GM21528 (cell line): ENCODE measurements at regions not wholly inside any gene's neighbourhood (a gene's known extent, or its start where the extent isn't known, plus 50 kb on each side); places are given as distances from the start of the nearest gene placed in this dataset.

ENCODE experiments used
- ATAC-seq: cut with Tn5 transposase; IDR thresholded peaks from one replicate; pipeline ENCODE4 v1.9.1; 2021; ENCODE audit warnings: mild to moderate bottlenecking, moderate library complexity; ENCODE audit not compliant: unreplicated experiment, low FRiP score

DNA sequence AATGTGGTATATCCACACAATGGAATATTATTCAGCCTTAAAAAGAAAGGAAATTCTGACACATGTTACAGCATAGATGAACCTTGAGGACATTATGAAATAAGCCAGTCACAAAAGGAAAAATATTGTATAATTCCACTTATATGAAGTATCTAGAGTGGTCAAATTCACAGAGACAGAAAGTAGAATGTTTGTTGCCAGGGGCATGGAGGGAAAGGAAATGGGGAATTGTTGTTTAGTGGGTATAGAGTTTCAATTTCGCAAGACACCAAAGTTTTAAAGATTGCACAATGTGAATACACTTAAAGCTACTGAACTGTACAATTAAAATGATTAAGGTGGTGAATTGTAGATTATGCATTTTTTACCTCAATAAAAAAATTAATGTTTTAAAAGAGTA lies 92.9 kb downstream of the TXNL1 start:
- no peak for ATAC-seq

DNA sequence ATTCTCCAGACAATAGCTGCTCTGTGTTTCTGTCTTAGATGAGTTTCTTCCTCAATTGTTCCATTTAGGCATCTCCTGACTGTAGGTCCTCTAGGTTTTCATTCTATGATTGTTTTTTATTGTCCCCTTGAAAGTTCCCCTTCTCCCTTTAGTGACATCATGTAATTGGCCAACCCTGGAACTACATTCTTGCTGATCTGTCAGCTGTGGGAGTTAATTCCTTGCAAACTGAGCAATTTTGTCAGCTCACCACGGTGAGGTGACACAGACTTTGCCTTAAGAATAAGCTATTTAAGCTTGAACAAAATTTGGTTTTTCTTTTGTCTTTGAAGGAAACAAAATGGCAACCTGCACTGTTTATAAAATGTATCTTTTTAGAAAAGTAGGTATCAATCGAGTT lies 95.9 kb downstream of the TXNL1 start:
- ATAC-seq = no peak

DNA sequence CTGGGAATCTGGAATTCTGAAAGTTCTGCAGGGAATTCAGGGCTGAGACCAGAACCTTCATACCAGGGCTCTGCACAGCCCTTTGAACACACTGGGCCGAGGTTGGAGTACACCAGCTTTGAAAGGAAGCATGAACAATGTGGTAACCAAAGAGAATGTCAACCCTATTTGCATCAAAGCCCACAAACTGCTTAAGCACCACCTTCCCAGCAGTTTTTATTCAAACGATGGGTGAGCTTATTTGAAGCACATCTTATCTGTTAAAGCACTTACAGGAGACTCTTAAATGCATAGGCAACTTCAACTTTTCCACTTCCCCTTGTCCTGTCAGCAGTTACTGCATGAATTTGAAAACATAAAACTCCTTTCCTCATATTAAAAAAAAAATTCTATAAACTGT lies 96.6 kb downstream of the TXNL1 start:
- no peak for ATAC-seq

DNA sequence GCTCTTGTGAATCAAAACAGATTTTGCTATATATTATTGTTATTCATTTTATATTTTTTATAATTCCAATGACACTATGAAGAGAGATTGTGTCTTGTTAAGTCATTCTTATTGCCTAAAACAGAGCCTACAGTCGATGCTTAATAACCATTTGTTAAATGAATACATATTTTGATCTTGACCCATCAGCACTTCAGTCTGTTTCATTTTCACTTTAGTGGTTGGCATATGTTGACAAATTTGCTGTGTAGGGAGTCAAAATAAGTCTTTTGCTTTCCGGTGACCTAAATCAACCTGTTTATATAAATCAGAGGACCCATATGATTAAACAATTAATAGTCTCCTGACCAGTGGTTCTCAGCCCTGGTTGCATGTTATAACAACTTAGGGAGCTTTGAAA lies 97.1 kb downstream of the TXNL1 start:
- no peak for ATAC-seq

DNA sequence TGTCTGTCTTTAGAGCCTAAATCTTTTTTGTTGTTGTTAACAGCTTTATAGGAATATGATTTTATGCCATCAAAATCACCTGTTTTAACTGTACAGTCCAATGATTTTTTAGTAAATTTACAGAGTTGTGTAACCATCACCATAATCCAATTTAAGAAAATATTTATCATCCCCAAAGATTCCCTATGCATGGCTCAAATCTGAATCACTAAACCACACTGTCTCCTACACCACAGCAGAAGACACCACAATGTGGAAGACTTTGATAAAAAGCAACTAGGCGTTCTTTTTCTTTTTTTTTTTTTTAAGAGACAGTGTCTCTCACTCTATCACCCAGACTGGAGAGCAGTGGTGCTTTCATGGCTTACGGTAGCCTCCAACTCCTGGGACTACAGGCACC lies 99.6 kb downstream of the TXNL1 start:
- ATAC-seq = no peak

DNA sequence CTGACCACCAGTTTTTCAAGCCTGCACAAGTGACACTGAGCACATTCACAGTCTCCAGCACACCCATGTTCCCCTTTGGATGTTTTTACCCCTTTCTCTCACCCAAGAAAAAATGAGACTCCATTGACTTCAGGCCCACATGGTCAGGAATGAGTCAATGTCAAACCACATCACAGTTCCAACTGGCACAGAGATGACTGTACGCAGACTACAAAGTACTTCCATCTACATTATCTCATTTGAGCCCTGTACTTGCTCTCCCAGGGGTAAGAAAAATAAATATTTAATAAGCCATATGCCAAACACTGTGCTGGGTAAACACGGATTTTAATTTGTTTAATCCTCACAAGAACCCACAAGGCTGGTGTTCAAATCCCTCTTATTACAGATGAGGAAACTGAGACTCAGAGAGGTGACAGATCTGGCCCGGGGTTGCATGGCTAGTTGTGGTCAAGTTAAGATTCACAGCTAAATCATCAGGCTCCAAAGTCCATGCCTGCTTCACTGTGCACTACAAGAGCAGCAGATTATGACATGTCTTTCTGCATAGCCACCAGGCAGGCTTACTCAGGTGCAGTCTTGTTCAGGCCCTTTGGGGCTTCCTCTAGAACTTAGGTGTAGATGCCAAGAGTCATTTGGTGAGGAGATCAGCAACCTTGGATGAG lies 106.1 kb downstream of the TXNL1 start:
- ATAC-seq = no peak

DNA sequence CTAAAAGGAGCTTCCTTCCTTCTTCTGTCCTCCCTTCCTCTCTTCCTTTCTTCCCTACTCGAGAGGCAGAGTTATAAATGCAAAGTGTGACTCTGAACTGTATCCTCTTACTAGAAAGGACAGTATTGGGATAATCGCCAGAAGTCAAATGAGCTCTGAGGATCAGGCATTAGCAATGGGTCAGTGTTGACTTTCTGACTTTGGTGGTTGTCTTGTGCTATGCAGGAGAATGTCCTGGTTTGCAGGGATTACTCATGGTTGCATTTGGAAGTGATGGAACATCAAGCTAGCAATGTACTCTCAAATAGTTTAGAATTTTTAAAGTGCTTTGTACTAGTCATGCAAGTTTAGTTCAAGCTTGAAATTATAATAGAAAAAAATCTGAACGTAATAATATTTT lies 115.6 kb downstream of the TXNL1 start:
- ATAC-seq = no peak

DNA sequence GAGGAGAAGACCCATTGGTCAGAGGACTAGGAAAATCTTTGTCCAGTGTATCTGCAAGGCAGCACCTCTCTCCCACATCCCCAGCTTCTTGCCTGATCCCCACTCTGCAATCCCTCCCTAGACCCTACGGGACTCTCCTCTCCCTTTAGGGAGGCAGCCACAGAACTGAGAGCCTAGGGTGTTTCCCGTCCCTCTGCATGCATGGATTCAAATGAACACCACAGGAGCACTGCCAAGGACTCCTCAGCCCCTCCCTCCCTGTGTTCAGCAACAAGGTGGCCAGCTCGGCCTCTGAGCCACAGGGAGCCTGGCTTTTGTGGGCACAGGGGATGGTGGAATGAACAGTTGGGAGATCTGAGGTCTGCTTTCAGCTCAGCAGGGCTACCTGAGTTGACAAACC lies 117.1 kb downstream of the TXNL1 start:
- ATAC-seq = no peak

DNA sequence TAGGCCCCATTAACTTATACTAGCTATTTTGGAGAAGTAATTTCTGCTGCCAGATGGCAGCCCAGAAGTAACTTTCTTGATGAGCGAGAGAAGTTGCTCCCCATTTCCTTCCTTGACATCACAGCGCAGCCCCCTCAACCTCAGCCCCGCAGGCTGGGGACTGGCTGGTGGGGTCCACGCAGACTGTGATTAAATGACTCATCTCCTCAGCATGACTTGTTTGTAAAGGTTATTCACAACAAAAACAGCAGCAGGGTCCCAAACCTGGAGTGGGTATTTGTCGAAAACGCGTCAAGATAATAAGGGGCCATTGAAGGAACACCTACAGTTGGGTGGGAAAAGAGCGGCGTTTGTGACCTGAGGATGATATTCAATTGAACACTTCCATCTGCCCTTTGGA lies 120.6 kb downstream of the TXNL1 start:
- ATAC-seq = no peak

DNA sequence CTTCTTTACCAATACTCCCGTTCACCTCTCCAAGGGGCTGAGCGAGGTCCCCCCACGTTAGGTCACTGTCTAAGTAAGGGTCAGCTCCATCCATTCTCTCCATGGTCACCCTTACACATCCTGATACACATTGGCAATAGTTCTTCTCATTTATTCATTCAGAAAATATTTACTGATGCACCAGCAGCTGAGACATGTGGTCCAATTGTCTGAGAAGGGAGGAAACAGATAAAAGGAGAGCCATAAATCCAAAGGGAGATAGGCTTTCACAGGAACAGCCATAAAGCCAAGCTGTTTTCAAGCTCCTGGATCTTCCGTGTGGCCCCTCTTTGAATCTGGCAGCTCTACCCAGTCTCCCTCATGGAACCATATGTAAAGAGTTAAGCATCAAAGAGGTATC lies 121.2 kb downstream of the TXNL1 start:
- ATAC-seq = no peak

DNA sequence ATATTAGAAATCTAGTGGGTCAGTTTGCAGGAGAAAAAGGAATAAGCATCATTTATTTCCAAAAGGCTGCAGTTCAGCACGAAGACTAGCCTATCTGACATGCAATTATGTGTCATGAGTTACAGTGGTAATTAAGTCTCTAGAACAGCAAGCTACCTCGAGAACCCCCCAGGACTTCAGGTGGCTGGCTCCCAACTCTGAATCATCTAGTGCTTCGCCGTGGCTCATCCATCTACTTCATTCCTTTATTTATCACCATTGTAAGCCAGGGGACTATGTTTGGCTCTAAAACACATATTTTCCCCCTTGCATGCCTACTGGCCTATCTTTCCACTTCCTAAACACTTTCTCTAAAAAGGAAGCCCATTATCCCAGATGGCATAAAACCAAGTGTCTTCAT lies 121.6 kb downstream of the TXNL1 start:
- ATAC-seq = no peak

DNA sequence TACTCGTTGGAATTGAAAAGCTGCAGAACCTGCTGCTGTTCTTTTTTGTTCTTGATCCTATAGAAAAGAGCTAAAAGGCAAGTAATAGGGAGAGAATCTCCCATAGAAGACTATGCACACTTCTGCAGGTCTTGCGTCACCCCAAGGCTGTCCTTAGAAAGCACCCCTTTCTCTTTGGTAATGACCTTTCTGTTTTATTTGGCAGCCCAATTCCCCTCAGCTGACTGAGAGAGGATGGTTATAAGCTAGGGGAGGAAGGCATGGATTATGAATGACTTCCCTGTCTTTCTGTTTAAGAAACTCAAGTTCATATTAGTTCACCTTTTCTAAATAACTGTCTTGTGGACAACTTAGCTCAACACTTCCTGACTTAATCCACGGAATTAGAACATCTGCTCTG lies 122.9 kb downstream of the TXNL1 start:
- no peak for ATAC-seq

DNA sequence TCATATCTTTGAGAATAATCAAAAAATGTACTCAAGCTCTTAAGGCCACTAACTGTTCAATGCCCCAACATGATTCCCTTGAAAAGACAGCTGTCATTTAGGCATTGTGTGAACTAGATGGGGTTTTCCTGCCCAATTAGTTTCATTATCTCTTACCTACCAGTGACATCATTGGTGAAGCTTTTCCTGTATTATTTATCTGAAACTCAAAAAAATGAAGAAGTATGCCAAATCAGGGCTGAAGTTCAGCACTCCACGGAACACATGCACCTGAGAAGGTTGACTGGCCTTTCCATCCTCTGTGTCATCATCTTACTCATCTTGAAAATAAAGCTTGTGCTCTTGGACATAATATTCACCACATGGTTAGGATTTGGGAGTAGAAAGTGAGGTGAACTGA lies 126.4 kb downstream of the TXNL1 start:
- ATAC-seq = no peak

DNA sequence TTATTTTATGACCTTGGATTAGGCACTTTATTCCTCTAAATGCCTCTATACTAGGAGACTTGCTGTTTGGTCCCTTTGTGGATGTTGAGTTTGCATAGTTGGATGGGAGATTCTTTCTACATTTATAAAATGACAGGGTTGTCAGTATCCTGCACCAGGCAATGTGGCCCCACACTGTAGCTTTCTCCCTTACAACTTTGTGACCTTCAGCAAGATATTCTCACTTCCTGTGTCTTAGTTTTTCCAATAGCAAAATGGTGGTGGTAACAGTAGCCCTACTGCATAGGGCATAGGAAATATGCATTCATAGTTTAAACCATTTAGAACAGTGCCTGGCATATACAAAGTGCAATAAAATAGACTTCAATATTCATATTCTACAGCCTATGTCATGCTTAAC lies 128.3 kb downstream of the TXNL1 start:
- no peak for ATAC-seq

DNA sequence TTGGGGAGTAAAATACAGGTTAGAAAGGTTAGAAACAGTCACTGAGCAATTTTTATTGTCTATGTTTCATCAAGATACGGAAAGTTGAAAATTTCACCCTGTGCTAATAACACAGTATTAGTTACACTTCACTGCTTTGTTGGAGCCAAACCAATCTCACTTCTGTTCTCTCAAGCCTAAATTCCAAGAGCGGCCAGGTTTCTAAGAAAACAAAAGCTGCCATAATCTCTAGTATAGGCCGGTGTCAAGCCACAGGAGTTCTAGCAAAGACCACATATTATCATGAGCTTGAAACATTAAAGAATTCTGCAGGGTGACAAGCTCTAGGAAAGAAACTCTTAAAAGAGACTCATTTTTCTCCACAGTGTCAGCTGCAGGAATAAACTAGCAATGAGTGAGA lies 128.7 kb downstream of the TXNL1 start:
- no peak for ATAC-seq

DNA sequence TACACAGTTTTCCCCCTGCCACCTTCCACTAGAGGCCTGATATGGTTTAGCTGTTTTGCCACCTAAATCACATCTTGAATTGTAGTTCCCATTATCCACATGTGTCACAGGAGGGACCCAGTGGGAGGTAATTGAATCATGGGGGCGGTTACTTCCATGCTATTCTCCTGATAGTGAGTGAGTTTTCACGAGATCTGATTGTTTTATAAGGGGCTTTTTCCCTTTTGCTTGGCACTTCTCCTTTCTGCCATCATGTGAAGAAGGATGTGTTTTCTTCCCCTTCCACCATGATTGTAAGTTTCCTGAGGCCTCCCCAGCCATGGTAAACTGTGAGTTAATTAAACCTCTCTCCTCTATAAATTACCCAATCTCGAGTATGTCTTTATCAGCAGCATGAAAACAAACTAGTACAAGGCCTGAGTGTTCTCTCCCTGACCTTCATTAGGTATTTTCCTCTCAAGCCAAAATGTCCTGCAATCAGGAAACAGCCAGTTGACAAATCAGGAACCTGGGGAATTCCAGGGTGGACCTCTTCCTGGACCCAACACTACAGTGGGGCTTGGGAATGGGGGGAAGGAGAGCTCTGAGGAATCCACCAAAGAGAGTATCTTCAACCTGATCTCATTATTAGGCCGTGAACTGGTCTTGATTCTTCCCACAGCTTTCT lies 129.9 kb downstream of the TXNL1 start:
- no peak for ATAC-seq

DNA sequence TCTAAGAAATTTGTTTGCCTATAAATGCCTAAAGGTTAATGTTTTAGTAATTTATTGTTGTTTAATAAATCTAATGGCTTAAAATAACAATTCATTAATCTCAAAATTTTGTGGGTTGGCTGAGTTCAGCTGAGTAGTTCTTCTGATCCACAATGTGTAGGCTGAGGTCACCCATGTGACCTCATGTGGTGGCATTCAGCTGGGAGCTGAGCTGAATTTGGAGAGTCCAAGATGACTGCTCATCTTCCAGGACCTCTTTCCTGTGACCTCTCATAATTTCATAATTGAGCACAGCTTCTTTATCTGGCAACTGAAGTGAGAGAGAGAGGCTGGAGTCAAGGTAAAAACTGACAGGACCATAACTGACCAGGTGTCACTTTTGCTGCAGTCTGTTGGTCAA lies 132.4 kb downstream of the TXNL1 start:
- ATAC-seq = no peak

DNA sequence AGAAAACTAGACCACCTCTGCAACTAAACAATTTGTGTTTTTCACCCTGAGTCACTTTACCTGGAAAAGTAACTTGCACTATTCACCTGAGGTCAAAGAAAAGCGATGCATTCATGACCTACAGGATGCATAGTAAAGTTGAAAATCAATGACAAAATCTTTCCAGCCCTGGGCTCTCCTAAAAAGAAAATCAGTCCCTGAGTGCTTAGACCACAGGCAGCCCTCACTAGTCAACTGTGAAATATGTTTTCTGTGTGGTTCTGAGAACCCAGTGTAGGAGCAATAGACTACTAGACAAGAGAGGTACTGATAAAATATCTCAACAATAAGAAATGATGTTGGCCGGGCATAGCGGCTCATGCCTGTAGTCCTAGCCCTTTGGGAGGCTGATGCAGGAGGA lies 133.1 kb downstream of the TXNL1 start:
- ATAC-seq = no peak

DNA sequence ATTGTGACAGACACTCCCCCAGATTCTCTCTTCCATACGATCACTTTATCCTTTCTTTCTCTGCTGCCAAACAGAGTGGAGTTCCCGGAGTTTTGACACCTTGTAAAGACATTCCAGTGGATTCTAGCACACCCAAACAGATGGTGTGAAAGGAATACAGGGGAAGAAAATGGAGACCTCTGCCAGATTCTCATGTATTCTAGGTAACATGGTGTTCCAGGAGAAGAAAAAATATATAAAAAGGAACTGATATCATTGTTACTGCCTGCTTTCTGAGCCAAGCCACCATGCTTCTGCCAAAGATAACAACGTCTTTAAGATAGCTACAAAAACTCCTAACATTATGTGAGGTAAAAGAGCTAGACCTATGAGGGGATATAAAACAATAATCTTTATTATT lies 136.5 kb downstream of the TXNL1 start:
- no peak for ATAC-seq

DNA sequence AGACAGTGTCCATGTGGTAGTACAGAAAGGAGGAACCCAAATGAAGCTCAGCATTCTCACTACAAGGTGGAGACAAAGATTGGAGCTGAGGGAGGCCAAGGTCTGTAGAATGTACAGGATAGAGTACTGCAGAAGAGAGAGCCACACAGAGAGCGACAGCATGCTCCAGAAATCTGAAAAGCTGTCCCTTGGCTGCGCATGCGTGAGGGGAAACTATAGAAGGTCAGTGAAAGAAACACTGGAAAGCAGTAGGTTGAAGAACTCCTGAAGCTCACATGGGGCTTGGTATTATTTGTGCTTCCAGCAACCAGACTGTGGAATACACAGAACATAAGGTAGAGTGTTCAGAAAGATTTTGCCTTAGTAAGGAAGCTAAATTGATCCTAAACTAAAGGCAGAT lies 142.5 kb downstream of the TXNL1 start:
- no peak for ATAC-seq

DNA sequence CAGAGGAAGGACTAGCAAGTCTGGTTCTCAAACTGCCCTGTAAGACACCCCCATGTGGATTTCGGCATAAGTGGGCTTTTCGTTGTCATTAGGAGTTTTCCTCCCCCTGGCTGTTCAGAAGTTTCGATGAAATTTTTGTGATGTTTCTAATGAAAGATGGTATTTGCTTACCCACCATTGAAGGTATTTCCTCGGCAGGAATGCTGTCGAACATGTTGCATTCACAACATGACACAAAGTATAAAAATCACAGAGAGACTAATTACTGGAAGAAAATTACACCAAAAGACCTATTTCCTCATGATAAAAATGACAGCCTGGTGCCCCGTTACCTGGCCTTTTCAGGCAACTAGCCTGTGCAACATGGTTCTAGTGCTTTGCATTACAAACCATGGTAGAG lies 144.9 kb downstream of the TXNL1 start:
- no peak for ATAC-seq

DNA sequence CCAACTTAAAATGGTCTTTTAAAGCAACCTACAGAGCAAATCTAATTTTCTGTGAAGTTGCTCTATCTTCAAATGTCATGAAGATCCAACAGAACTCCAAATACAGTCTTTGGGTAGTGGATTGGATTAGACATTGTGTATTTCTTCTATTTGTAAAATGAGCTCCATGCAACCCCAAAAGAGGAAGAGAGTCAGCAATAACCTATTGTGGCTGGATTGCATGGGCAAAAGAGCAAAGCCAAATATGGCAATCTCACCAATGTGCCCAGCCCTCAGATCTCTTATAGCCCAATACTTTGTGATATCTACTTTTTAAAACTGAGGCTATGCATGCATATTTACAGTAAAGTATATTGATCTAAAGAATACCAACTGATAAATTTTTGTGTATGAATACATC lies 146.3 kb downstream of the TXNL1 start:
- no peak for ATAC-seq

DNA sequence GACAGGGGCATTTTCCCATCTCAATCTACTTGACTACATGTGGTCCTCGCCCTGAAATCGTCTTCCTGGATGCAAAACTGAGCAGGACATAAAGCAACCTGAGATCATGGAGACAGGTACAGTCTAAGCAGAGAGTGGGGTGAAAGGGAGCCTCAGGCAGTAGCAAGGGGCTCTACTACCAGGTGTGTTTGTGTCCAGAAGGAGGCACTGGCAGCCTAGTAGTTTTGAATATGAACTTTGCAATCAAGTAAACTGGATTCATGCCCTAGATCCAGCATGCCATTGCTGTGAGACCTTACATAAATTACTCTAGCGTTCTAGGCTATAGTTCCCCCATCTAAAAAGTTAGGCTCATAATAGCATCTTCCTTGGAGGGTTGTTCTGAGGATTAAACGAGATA lies 147.4 kb downstream of the TXNL1 start:
- ATAC-seq = no peak
